CD1c-positive myeloid dendritic cell (primary cell): ENCODE measurements at regions not wholly inside any gene's neighbourhood (a gene's known extent, or its start where the extent isn't known, plus 50 kb on each side); places are given as distances from the start of the nearest gene placed in this dataset.

ENCODE experiments used
- DNase-seq: peaks from one replicate; pipeline ENCODE4 v3.0.0-alpha.2; 2016; ENCODE audit errors: extremely low spot score

GRCh38 chr2:240319855-240320203, 115.6 kb upstream of the GPC1 start:
- no peak for DNase-seq

GRCh38 chr2:240320204-240320993, 115.1 kb upstream of the GPC1 start:
- DNase-seq: no peak

DNA sequence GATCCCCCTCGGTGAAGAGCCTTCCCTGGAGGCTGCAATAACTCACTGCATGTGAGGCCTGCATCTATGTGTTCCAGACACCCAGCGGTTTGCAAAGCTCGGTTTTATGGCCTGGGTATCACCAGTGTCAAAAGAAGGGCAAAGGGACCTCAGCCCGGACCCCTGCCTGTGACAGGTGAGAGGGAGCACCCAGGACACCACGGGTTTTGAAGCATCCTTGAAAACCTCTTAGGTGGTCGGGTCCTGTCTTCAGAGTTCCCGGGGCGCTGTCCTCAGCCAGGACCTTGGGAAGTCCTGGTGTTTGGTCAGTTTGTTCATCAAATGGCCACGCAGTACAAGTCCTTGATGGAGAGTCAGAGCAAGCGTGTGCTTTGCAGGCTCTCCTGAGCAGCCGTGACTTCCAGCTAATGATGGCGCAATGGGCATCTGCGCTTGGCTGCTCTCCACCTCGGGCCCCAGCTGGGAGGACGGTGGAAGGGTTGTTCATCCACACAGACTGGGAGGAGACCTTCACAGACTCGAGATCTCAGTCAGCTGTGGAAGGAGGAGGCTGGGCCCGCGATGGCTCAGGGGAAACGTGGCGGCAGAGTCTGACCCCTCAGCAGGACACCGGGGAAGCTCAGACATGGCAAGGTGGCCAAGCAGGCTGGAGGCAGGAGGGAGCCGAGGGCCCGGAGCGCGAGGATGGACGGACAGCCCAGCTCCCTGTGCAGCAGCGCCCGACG, 113.1 kb upstream of the GPC1 start:
- no peak for DNase-seq

- DNase-seq: no peak
Measured at GRCh38 chr2:240322991-240323390, 112.5 kb upstream of the GPC1 start.

GRCh38 chr2:240323601-240324291, 111.7 kb upstream of the GPC1 start:
- no peak for DNase-seq

GRCh38 chr2:240324312-240325015, 111.0 kb upstream of the GPC1 start:
- DNase-seq: no peak

DNA sequence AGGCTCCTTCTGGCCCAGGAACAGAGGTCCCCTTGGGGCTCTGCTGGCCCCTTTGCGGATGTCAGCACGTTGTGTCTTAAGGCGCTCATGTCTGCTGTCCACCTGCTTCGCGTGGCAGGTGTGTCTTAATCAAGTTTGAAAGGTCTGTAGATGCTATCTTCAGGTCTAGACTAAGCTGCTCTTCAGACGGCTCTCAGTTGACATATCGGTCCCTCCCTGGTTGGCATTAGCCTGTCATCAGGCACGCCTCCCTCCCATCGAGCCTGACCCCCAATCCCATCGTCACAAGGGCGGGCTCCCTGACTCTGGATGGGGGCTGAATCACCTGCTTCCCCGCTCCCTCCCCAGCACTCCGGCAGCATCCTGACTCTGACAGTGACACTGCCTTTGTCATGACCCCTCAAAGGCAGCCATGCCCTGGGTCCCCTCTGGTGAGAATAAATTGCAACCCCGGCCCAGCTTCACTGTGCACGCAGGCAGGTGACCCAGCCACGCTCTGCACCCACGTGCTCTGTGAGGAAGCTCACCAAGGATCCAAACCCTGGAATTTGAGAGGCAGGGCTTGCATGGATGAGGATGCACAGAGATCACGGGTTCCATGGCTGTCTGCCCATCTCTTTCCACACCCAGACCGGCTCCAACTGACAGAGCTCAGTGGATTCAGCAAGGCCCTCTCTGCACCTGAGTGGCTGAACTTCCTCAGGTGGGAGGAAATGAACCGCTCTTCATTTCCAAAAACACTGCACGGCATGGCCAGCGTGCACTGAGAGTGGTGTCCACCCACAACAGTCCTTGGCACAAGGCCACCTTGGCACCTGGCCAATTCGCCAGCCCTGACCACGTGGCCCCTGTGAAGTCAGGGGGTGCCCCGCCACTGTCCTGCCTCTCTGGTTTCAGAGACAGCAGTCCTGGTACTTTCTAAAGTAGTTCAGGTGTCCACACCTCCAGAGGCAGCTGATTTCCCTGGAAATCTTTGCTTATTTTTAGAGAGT, 110.2 kb upstream of the GPC1 start:
- DNase-seq: no peak

DNA sequence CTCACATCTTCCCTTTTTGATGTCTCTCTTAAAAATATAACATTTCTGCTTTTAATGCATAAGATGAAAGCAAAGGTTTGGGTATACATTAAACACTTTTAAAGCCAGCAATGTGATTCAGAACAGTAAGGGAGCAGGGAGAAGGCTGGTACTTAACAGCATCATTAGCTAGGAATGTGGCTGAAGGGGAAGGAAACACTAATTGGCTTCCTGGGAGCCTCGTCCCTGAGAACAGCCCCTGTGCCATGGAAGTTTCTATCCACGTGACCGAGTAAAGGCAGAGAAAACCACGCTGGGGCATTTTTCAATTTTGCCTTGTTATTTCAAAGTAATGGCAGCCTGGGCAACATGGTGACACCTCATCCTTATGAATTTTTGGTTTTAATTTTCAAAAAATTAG, 109.2 kb upstream of the GPC1 start:
- DNase-seq: no peak

GRCh38 chr2:240326886-240327285, 108.6 kb upstream of the GPC1 start:
- DNase-seq: no peak

DNA sequence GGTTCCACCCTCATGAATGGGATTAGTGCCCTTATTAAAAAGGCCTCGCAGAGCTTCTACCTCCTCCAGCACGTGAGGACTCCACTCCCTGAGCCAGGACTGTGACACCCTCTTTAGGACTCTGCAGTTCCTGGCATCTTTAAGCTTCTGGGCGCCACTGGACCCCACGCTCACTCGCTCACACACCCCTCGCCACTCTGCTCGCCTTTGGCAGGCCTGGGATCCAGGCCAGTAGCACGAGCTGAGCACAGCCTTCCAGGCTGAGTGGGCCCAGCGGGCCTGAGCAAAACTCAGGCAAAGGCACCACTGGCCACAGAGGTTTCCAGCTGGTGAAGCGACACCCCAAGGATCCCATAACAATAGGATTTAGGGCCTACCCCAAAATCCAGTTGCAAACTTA, 107.9 kb upstream of the GPC1 start:
- no peak for DNase-seq

DNA sequence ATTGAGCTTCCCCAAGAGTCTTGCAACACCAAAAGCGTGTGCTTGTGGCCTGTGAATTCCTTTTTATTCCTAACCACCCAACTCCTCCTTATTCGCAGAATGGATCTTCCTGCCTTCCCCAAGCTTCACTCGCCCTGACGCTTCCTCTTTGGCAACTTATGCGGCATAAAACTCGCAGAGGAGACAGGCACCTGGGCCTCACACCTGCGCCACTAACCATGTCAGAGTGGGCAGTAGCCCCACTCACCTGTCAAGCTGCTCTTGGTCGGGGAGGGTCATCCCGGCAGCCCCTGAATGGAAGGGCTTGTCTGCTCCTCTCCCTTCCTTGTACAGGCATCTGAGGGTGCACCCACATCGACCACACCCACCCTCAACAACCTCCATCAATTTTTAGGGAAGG, 106.9 kb upstream of the GPC1 start:
- no peak for DNase-seq

GRCh38 chr2:240329116-240329665, 106.3 kb upstream of the GPC1 start:
- DNase-seq: no peak

GRCh38 chr2:240329778-240330177, 105.7 kb upstream of the GPC1 start:
- DNase-seq: no peak

- DNase-seq: no peak
Measured at GRCh38 chr2:240333985-240334384, 101.5 kb upstream of the GPC1 start.

DNA sequence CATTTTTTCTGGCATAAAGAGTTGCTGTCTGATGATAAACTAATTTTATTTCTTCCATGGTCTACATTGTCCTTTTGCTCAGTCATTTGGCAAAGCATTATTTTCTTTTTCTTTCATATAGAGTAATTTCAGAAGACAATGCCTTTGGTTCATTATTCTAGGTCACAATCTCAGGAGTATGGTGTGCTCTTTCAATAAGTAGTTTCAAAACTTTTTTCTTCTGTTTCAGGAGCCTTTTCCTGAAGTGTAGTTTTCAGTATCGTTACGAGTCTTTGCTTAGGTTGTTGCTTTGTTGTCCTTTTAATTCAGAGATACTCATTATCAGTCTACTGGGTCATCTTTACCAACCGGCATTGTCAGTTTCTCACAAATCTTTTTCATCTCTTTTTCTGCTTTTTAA, 100.4 kb upstream of the GPC1 start:
- no peak for DNase-seq

DNA sequence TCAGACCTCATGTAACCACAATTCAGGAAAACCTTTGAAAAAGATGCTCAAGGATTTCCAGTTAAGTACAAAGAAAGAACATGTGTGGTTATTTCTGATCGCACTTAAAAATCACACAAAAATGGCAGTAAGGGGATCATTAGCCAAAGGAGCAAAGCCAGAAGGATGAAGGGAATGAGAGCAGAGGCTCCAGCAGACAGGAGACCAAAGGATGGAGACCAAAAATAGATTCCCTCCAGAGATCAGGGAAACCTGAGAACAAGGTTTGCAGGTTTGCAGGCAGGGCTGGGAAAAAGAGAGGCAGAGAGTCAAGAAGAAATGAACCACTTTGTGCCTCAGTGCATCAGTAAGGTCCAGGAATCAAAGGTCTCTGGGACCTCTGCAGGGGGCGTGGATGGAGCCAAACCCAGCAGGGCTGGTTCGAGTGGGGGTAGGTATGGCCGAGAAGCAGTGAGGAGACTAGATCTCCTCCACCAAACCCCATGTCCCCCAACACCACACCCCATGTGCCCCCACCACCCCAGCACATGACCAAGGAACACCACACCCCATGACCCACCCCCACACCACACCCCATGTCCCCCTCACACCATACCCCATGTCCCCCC, 98.5 kb upstream of the GPC1 start:
- DNase-seq: no peak

DNA sequence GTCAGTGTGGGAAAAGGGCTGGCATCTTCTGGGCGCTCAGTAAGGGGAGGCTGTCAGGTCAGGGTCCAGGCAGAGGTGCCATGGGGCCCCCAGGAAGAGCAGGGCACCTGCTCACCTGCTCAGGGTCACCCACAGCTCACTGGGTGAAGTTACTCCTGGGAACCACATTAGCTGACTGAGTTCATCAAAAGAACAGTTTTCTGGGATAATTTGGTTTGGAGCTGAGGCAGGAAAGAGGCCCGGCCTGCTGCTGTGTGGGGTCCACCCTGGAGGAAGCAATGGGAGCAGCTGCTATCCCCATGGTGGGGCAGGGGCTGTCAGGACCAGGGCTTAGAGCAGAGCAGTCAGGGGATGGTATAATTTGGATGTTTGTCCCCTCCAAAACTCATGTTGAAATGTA, 97.2 kb upstream of the GPC1 start:
- DNase-seq: no peak

DNA sequence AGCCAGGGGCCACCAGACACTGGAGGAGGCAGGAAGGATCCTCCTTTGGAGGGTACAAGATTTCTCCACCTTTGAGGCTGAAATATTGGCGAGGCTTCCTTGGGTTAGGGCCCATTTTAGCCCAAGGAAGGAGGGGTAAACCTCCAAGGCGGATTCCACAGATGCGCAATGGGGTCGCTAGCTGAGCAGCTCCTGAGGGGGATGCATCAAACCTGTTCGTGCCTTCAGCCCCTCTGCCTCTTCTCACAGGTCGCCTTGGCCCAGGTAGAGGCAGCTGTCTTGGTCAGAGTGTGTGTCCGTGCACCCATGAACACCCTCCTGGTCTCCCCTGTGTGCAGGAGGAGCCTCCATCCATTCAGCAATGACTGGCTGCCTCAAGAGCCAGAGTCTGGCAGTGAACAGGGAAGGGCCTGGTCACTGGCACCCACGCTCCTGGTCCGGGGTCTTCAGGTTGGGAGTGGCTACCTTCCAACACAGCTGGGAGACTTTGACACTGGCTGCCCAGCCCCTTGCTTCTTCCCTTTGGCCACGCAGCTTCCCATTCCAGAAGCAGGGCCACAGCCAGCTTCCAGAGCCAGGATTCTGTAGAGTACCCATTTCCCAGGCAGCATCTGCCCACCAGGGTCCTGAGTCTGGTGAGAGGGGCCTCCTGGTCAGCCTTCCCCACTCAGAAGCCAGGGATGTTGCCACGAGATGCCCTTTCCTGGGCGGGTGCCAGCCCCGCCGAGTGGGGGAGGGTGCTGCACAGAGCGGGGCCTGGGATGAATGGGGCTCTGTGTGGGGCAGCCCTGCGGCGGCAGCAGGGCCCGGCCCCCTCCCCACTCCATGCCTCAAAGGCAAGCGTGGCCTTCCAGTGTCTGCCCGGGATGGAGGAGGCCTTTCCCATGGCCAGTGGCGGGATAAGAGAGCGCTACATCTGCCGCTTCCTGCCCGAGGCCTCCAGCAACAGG, 95.8 kb upstream of the GPC1 start:
- no peak for DNase-seq

GRCh38 chr2:240340361-240340761, 95.1 kb upstream of the GPC1 start:
- DNase-seq: no peak
